AG20443 (cell line): ENCODE measurements at regions not wholly inside any gene's neighbourhood (a gene's known extent, or its start where the extent isn't known, plus 50 kb on each side); places are given as distances from the start of the nearest gene placed in this dataset.

ENCODE experiments used
- DNase-seq: peaks from one replicate; pipeline ENCODE4 v3.0.0; 2012; ENCODE audit warnings: low spot score, mixed read lengths

DNA sequence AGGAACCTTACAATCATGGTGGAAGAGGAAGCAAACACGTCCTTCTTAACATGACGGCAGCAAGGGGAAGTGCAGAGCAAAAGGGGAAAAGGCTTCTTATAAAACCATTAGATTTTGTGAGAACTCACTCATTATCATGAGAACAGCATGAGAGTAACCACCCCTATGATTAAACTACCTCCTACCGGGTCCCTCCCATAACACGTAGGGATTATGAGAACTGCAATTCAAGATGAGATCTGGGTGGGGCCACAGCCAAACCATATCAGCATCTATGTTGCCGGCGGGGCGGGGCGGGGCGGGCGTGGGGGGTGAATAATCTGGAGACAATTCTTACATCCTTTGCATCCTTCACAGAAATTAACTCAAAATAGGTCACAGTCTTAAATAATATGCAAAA lies 58.8 kb upstream of the GFPT2 start:
- no peak for DNase-seq

DNA sequence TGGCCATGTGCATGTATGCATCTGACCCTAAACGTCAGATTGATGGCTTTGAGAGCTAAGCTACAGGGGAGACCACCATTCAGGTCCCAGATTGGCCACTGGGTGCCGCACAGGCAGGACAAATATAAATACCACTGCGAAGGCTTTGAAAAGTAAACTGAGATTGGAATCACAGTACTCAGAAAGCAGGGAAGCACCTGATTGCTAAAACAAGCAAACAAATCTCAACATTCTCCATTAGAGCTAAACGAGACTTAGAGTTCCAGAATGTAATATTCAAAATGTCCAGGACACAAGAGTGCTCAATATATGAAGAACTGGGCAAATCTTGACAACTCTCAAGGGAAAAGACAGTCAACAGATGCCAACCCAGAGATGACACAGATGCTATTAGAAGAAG lies 61.0 kb upstream of the GFPT2 start:
- no peak for DNase-seq

DNA sequence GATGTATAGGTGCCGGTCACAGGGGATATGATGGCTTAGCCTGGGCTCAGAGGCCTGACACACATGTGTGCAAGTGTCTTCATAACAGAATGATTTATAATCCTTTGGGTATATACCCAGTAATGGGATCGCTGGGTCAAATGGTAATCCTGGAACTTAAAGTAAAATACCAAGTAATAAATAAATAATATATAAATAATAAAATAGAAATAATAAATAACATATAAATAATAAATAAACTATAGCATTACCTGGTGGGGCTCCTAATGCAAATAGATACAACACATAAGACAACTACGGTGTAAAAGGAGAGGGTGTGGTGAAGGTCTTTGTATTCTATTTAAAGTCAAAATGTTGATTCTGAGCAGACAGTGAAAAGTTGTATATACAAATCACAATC lies 68.5 kb upstream of the GFPT2 start:
- no peak for DNase-seq

DNA sequence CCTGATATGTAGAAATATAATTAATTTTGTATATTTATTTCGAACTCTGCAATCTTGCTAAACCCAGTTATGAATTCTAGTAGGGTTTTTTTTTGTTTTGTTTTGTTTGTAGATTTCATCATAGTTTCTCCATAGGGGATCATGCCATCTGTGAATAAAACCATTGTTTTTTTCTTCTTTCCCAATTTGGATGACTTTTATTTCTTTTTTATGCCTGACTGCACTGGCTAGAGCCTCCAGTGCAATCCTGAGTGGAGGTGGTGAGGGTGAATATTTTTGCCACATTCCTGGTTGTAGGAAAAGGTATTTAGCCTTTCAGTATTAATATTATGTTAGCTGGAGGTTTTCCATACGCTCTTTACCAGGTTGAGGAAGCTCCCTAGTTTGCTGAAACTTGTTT lies 70.0 kb upstream of the GFPT2 start:
- no peak for DNase-seq

DNA sequence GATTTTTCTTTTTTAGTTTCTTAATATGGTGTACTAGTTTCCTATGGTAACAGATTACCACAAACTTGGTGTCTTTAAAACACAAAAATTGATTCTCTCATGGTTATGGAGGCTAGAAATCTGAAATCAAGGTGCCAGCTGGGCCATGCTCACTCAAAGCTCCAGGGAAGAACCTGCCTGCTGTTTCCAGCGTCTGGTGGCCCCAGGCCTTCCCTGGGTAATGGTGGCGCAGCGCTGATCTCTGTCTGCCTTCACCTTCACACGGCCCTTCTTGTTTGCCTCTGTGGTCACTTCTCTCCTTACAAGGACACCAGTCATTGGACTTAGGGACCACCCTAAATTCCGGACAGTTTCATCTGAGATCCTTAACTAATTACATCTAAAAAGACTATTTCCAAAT lies 70.5 kb upstream of the GFPT2 start:
- DNase-seq: no peak

DNA sequence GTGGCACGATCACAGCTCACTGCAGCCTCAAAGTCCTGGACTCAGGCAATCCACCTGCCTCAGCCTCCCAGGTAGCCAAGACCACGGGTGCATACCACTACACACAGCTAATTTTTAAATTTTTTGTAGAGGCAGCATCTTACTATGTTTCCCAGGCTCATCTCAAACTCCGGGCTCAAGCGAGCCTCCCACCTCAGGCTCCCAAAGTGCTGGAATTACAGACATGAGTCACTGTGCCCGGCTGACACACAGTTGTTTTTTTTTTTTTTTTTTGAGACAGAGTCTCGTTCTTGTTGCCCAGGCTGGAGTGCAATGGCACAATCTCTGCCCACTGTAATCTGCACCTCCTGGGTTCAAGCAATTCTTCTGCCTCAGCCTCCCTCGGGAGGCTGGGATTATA lies 70.1 kb upstream of the CNOT6 start:
- DNase-seq: no peak

DNA sequence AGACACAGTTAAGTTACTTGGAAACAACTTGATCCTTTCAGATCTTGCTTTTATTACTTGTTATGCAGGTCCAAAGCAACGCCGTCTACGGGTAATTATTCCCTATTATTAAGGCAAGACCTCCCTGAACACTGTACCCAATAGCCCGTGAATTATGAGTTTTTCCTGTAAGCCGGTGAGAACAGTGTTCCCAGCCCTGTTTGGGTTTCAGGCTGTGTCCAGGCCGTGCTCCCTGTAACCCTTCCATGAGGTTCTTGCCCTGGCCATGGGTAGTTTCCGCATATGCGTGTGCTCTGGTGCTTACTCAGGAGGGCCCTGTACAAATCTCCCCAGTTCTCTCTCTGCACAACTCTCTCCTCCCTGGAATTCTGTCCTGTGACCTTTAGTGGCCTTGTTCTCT lies 65.6 kb upstream of the CNOT6 start:
- no peak for DNase-seq

DNA sequence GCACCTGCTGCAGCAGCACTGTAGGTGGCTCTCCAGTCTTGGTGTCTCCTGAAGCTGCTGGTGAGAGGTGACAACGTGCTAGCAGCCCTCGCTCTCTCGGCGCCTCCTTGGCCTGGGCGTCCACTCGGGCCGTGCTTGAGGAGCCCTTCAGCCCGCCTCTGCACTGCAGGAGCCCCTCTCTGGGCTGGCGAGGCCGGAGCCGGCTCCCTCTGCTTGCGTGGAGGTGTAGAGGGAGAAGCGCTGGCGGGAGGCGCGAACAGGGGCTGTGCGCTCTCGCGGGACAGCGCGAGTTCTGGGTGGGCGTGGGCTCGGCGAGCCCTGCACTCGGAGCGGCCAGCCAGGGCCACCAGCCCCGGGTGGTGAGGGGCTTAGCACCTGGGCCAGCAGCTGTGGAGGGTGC lies 62.2 kb upstream of the CNOT6 start:
- DNase-seq: no peak

DNA sequence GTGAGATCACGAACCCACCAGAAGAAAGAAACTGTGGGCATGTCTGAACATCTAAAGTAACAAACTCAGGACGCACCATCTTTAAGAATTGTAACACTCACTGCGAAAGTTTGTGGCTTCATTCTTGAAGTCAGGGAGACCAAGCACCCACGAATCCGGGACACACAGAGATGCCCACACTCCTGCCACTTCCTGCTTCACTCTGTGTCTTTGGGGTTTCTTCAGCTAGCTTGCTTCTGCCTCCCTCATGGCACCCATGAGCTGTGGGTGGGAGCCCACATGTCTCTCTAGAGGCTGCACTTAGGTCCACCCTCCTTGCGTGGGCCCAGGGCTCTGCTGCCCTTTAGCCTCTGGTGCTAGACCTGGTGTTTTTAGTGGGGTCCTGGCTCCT lies 61.2 kb upstream of the CNOT6 start:
- no peak for DNase-seq

DNA sequence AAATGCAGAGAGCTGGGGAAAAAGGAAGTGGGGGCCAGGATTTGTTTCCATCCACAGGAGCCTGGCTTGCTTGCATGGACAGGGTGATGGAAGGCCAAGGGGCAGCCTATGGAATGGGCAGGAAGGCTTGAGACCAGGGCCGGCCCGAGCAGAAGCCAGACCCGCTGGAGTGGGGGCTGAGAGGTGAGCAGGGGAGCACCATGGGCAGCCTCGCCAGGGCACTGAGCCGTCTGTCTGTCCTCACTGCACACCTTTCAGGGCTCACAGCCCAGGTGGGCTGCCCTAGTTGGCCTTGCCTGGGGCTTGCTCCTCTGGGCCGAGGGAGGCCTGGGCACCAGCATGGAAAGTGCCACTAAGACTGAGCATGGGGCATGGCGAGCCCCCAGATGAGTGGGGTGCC lies 58.6 kb upstream of the CNOT6 start:
- no peak for DNase-seq

DNA sequence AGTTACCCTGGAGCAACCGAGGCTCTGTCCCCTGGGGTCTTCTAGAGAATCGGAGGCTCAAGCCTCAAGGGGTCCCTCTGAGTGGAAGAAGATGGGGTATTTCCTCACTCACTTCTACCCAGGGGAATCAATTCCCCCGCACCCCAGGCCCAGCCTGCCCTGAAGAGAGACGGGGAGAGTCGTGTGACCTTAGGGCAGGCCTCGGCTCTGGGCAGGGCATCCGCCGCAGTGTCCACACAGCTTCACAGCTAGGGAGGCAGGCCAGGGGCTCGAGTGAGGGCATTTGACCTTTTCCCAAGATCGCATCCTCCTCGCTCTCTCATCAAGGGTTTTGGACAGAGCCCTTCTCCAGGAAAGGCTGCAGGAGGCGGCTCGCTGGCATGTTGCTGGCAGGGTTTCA lies 57.9 kb upstream of the CNOT6 start:
- no peak for DNase-seq

DNA sequence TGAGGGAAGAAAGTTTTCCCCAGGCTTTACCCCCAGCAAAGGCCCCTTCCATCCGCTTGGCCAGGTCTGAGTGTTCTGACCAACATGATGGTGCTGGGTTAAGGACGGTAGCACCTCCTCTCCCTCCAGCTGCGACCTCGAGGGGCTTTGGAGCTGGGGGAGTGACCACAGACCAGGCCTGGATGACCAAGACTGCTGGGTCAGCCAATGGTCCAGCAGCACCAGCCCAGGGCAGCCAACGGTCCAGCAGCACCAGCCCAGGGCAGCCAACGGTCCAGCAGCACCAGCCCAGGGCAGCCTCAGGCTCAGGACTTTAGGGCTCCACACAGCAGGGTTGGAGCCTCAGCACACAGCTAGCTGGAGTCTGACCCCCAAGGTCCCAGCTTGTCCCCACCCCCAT lies 57.2 kb upstream of the CNOT6 start:
- DNase-seq: no peak

DNA sequence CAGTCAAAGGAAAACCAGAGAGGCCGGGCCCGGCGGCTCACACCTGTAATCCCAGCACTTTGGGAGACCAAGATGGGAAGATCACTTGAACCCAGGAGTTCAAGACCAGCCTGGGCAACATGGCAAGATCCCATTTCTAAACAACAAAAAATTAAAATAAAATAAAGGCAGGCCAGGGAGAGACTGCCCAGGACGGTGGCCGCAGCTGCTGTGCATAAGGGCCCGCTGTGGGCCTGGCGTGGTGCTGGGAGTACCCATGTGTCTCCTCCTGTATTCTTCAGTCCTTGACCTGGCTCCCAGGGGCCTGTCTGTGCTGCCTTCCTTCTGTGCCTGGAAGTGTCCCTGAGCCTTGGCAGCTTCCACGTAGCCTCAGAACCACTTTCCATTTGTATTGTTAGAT lies 56.8 kb upstream of the CNOT6 start:
- no peak for DNase-seq

DNA sequence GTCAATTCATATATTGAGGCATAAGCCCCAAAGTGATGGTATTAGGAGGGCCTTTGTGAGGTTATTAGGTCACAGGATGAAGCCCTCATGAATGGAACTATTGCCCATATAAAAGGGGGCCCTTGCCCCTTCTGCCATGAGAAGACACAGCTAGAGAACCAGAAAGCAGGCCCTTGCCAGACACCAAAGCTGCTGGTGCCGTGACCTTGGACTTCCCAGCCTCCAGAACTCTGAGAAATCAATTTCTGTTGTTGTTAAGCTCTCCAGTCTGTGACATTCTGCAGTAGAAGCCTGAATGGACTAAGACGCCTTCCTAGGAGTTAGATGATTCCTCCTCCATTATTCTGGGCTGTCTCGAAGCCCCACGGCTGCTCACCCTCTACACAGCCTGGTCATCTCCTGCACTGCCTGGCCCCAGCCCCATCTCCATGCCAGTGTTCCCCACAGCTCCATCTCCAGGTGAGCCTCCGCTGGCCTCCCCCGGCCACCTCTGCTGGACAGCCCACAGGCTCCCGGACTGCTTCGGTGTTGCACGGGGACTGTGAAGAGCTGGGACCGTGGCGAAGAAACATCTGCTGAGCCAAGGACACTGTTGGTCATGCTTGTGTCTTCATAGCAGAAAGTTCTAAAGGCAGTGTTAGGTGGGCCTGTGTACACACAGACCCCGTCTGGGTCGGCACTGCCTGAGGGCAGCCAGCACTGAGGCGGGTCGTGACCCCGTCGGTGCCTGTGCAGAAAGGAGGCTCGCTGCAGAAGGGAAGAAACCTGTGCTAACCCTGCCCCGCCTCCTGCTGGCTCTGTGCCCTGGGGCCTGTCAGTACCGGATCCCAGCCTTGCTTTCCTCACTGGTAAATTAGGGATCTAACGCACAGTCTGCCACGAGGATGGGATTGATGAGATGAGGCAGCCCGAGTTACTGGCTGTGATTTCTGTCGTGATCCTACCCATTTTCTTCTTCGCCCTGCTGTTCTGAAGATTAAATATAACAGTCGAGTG lies 55.1 kb upstream of the CNOT6 start:
- DNase-seq: no peak

DNA sequence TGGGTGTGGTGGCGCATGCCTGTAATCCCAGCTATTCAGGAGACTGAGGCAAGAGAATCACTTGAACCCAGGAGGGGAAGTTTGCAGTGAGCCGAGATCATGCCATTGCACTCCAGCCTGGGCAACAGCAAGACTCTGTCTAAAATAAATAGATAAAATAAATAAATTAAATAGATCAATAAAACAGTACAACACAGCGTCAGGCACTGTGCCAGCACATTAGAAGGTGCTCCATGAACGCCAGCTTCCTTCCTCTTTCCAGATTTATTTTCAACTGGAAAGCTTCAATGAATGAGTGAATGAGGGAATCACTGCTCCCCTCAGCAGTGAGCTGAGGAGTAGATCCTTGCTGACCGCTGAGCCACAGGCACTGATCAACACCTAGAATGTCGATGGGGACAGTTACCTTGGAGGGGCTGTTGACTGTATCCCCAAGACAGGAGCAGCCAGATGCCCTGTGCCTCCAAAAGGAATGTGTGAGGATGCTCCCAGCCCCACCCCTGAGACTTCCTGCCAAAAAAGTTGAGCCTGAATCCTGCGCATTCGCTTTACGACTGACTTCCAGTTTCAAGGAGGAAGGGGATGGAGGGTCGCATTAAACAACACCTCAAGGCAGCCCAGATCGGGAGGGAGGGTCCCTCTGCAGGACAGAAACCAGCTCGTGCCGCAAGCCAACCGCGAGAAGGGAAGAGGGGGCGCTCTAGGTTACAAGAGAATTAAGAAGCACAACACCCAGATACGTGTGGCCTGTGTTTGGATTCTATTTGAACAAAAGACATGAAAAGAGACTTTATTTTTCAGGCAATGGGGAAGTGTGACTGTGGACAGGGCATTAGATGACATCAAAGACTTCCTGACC lies 54.0 kb upstream of the CNOT6 start:
- DNase-seq: no peak

DNA sequence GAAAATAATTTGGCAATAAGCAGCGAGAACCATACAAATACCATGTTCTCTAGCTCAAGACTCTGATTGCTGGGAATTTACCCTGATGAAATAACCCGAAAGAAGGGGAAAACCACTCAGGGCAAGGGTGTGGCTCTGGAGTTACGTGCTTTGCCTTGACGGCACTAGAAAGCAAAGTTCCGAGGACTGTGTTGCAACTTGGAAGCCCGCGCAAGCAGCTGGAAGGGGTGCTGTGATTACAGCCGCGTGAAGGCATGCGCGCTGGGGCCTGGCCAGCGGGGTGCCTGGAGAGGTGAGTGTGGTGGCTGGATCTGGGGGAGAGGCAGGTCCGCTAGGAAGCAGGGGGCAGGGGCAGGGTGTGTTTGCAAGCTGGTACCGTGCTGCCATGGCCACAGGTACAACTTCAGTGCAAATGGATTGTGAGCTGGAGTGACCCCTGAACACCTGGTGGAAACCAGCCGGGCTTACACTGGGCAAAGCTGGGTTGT lies 52.6 kb upstream of the CNOT6 start:
- DNase-seq: peak; percentile 39
